ENCODE measurements at regions not wholly inside any gene's neighbourhood (a gene's known extent, or its start where the extent isn't known, plus 50 kb on each side); places are given as distances from the start of the nearest gene placed in this dataset.

GRCh38 chr17:27981978-27982377 lies 60.5 kb upstream of the NLK start:
- H3K9me2 ChIP-seq (replicated peaks; ENCODE audit: insufficient read depth, low read length), result no peaks in the 10 kb centered on the region
- H3K4me2 ChIP-seq (ENCODE audit: low read depth, low read length), result no peak overlapping the region
- DNase-seq, result no peak
- TF ChIP-seq EZH2phosphoT487 (IDR thresholded peaks at IDR 0.05; ENCODE audit: low read length) (no peak), CTCF (IDR thresholded peaks at IDR 0.05; ENCODE audit: low read length) (no peak)
- H3K27me3 ChIP-seq (replicated peaks; ENCODE audit: insufficient read depth, low read length), result no peaks in the 10 kb centered on the region
- no peak overlapping the region for H3K4me3 ChIP-seq (ENCODE audit: low read length)
- H3K9me3 ChIP-seq (replicated peaks; ENCODE audit: insufficient read depth, low read length), result no peaks in the 10 kb centered on the region
- no peak overlapping the region for H3K9ac ChIP-seq (ENCODE audit: low read length)
- no peaks in the 10 kb centered on the region for H3F3A ChIP-seq (ENCODE audit: insufficient read depth, low read length)
- H2AFZ ChIP-seq (ENCODE audit: low read length), result no peak overlapping the region
- H3K36me3 ChIP-seq (replicated peaks; ENCODE audit: insufficient read depth, low read length), result no peaks in the 10 kb centered on the region
- H3K27ac ChIP-seq (ENCODE audit: low read length), result no peak overlapping the region
- H3K79me2 ChIP-seq (ENCODE audit: low read length), result no peaks in the 10 kb centered on the region
- H3K4me1 ChIP-seq (ENCODE audit: low read length), result no peaks in the 10 kb centered on the region
- no peaks in the 10 kb centered on the region for H4K20me1 ChIP-seq (ENCODE audit: insufficient read depth, low read length)

- TF ChIP-seq EZH2 (optimal IDR thresholded peaks at IDR 0.05; ENCODE audit: low read depth, low read length) (no peak), CTCF (IDR thresholded peaks at IDR 0.05; ENCODE audit: low read length) (no peak), EZH2phosphoT487 (IDR thresholded peaks at IDR 0.05; ENCODE audit: low read length) (no peak)
- Histone ChIP-seq H3K9ac (ENCODE audit: low read length) (no peak overlapping the region), H3K36me3 (replicated peaks; ENCODE audit: insufficient read depth, low read length) (no peaks in the 10 kb centered on the region), H3K4me1 (ENCODE audit: low read length) (no peaks in the 10 kb centered on the region), H4K20me1 (ENCODE audit: insufficient read depth, low read length) (no peaks in the 10 kb centered on the region), H3F3A (ENCODE audit: insufficient read depth, low read length) (no peaks in the 10 kb centered on the region), H3K79me2 (ENCODE audit: low read length) (no peaks in the 10 kb centered on the region), H3K27ac (ENCODE audit: low read length) (no peak overlapping the region), H3K9me3 (replicated peaks; ENCODE audit: insufficient read depth, low read length) (no peaks in the 10 kb centered on the region), H2AFZ (ENCODE audit: low read length) (no peak overlapping the region), H3K27me3 (replicated peaks; ENCODE audit: insufficient read depth, low read length) (no peaks in the 10 kb centered on the region), H3K9me2 (replicated peaks; ENCODE audit: insufficient read depth, low read length) (no peaks in the 10 kb centered on the region), H3K4me2 (ENCODE audit: low read depth, low read length) (no peak overlapping the region), H3K4me3 (ENCODE audit: low read length) (no peak overlapping the region)
- DNase-seq, result no peak
These were observed 59.8 kb upstream of the NLK start for GRCh38 chr17:27982688-27983087.

- H4K20me1 ChIP-seq (ENCODE audit: insufficient read depth, low read length), result no peaks in the 10 kb centered on the region
- no peaks in the 10 kb centered on the region for H3F3A ChIP-seq (ENCODE audit: insufficient read depth, low read length)
- H3K9me3 ChIP-seq (replicated peaks; ENCODE audit: insufficient read depth, low read length), result no peaks in the 10 kb centered on the region
- H3K9ac ChIP-seq (ENCODE audit: low read length), result no peak overlapping the region
- H3K4me3 ChIP-seq (ENCODE audit: low read length), result no peak overlapping the region
- no peaks in the 10 kb centered on the region for H3K9me2 ChIP-seq (replicated peaks; ENCODE audit: insufficient read depth, low read length)
- H3K27me3 ChIP-seq (replicated peaks; ENCODE audit: insufficient read depth, low read length), result no peaks in the 10 kb centered on the region
- no peak overlapping the region for H2AFZ ChIP-seq (ENCODE audit: low read length)
- DNase-seq, result no peak
- no peaks in the 10 kb centered on the region for H3K36me3 ChIP-seq (replicated peaks; ENCODE audit: insufficient read depth, low read length)
- TF ChIP-seq EZH2 (optimal IDR thresholded peaks at IDR 0.05; ENCODE audit: low read depth, low read length), result no peak
- no peak for TF ChIP-seq CTCF (IDR thresholded peaks at IDR 0.05; ENCODE audit: low read length)
- TF ChIP-seq EZH2phosphoT487 (IDR thresholded peaks at IDR 0.05; ENCODE audit: low read length), result no peak
- no peak overlapping the region for H3K27ac ChIP-seq (ENCODE audit: low read length)
- no peak overlapping the region for H3K4me2 ChIP-seq (ENCODE audit: low read depth, low read length)
- no peaks in the 10 kb centered on the region for H3K4me1 ChIP-seq (ENCODE audit: low read length)
- no peaks in the 10 kb centered on the region for H3K79me2 ChIP-seq (ENCODE audit: low read length)
These were observed 58.6 kb upstream of the NLK start for GRCh38 chr17:27983853-27984252.
